Embryonic facial prominence (tissue), 1 donor: ENCODE measurements at regions not wholly inside any gene's neighbourhood (a gene's known extent, or its start where the extent isn't known, plus 50 kb on each side); places are given as distances from the start of the nearest gene placed in this dataset.

ENCODE experiments used
- DNase-seq: peaks from one replicate; pipeline ENCODE4 v3.0.0-alpha.2; 2016; ENCODE audit errors: extremely low spot score

DNA sequence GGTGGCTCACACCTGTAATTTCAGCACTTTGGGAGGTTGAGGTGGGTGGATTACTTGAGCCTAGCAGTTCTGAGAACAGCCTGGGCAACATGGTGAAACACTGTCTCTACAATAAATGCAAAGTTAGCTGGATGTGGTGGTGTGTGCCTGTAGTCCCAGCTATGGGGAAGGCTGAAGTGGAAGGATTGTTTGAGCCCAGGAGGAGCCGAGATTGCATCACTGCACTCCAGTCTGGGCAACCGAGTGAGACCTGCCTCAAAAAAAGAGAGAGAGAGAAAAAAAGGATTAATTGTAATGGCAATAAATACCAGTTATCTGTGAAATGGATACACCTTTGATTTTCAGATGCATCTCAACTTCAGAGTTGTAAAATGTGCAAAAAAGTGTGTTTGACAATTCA, 58.8 kb downstream of the SPRY1 start:
- no peak for DNase-seq

DNA sequence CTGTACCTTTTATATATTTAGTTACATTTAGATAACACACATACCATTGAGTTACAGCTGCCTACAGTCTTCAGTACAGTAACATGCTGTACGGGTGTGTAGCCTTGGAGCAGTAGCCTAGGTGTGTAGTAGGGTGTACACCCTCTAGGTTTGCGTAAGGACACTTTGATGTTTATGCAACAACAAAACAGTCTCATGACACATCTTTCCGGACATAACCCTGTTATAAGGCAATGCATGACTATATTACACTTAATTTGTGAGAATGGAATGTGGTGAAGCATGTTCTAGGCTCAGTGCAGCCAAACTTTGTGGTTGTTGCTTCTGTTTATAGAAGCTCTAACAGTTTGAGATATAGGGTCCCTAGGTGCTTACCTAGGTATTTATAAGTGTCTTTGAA, 65.4 kb downstream of the SPRY1 start:
- no peak for DNase-seq

DNA sequence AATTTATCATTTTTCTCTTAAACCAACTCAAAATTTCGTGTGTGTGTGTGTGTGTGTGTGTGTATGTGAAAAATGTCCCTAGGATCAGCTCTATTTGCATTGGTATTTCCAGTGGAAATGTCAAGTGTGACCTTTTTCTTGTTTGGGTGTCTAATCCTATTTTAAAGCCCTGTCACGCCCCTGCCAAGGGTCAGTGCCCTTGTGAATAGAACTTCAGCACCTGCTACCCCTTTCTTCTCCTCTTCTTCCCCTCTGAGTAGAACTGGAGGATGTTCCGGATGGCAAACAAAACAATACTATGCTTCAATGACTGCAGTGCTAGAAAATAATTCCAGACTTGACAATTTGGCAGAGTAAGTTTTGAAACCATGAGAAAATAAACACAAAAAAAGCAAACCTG, 67.3 kb downstream of the SPRY1 start:
- no peak for DNase-seq

DNA sequence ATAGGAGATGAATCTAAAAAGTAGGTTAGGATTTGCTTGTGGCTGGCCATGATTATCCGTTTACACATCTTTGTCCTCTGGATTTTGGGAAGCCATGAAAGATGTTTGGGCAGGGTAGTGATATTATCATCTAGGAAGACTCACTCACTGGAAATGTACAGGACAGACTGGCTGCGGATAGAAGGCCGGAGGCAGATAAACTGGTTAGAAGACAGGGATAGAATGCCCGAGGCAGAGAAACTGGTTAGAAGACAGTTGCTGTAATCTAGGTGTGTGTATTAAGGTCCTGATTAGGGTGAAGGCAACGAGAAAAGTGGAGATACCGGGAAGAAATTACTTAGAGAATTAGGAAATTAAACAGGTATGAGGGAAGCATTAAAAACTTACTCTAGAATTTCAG, 68.8 kb downstream of the SPRY1 start:
- no peak for DNase-seq

DNA sequence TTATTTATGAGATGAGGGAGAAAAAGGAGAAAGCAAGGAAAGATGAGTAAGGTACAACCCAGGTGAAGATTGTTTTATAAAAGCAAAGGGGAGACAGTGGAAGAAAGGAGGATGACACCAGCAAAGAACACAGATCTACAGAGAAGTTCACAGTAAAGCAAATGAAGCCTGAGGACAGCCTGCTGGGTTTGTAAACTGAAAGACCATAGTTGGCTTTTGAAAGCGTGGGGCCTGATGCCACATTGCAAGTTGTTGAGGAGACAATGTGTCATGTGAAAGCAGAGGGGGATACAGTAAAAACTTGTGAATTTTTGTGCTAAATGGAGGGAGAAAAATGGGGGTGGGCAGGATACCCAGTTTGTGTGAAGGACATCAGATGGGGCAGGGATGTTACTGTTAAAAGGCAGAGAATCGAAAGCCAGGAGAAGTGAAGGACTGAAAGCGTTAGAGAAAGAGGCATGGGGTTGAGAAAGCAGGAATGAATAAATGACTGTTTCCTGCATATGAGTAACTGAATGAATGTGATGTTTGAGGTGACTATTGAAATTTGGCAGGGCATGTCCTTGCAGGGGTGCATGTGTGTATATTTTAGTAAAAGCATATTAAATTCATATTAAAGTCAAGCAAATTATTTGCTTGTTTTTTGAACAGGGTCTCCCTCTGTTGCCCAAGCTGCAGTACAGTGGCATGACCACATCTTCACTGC, 69.6 kb downstream of the SPRY1 start:
- DNase-seq: no peak

DNA sequence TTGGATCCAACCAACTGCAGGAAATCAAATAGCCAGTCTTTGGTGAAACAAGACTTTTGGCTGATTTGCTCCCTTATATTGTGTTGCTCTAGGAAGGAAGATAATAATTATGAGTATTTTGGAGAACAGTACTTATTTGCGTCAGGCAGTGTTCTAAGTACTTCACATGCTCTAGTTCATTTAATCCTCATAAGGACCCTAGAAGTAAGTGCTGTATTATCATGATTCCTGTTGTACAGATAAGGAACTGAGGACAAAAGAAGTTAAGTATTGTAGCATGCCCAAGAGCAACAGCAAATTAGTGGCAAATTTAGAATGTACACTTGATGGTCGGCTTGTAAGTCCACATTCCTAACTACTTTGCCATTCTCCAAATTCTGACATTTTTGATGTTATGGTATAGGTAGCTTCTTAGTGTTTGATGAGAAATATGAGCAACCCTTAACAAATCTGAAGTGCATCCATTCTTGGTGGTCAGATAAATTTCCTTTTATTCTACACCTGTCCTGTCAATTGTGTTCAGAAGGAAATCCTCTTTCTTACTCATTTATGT, 72.0 kb downstream of the SPRY1 start:
- DNase-seq: no peak

DNA sequence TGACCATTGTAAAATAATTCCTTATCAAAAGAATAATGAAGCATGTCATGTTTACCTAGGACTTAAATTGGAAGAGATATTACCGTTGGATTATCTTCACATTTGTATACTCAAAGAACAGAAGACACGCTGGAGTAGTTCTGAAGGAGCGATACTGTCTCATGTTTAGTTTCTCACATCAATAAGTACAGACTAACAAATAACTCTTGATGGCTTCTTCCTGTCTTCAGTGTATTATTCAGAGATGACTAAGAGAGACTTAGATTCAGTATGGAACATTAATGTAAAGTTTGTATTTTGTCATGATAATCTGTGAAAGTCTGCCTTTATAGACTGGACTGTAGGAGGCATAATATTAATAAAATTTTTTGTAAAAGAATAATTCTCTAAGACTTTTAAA, 72.7 kb downstream of the SPRY1 start:
- DNase-seq: no peak

DNA sequence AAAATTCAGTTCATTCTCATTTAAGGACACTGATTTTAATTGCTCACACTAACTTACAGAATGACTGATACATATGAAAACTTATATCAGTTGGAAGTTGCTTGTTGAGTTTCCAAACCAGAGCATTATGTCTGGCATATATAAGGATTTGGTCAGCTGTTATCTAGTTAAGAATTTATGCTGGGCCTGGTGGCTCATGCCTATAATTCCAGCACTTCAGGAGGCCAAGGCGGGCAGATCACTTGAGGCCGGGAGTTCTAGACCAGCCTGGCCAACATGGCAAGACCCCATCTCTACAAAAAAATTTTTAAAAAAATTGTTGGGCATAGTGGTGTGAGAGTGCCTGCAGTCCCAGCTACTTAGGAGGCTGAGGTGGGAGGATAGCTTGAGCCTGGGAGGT, 73.1 kb downstream of the SPRY1 start:
- DNase-seq: no peak

DNA sequence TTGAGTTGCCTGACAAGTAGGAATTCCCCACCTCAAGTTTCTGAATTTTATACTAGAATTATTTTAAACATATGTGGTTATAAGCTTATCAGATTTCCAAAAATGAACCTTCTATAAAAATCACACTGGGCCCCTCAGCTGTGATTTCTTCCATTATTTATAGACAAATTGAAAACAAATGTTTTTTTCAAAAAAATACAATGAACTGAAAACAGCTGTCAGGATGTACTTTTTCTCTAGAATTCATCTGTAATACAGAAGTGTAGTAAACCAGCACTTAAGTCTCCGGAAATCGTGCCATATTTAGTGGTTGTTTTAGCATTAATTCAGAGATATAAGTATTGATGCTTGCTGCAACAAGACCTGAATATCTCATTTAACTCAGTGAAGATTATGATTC, 74.0 kb downstream of the SPRY1 start:
- no peak for DNase-seq

DNA sequence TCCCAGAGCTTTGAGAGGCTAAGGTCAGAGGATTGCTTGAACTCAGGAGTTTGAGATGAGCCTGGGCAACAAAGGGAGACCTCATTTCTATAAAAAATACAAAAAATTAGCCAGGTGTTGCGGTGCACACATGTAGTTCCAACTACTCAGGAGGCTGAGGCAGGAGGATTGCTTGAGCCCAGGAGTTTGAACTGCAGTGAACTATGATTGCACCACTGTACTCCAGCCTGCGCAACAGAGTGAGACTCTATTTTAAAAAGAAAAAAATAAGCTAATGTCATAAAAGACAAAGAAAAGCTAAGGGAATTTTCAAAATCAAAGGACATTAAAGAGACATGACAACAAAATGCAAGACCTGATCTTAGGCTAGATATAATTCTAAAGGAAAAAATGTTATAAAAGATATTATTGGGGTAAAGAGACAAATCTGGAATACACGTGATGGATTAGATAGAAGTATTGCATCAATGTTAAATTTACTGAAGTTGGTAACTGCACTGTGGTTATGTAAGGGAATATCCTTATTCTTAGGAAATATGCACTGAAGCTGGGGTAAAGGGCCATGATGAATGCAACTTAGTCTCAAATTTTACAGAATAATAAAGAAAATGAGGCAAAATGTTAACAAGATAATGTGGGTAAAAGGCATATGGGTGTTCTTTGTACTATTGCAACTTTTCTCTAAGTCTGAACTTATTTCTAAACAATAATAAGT, 75.2 kb downstream of the SPRY1 start:
- no peak for DNase-seq

DNA sequence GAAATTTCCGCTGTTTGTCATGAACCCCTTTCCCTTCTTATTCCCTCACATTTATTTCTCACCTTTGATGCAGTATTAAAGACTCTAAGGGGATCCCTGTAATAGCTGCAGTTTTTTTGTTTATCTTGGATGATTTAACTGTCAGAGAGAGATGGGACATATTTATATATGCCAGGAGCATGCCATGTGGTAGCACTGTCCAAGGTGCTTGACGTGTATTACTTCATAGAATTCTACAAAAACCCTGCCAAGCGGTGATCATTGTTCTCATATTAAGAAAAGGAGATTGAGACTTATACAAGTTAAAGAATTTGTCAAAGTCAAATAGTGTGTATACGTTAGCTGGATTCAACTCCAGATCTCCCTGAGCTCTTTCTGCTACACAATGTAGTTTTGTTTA, 78.2 kb downstream of the SPRY1 start:
- DNase-seq: no peak

DNA sequence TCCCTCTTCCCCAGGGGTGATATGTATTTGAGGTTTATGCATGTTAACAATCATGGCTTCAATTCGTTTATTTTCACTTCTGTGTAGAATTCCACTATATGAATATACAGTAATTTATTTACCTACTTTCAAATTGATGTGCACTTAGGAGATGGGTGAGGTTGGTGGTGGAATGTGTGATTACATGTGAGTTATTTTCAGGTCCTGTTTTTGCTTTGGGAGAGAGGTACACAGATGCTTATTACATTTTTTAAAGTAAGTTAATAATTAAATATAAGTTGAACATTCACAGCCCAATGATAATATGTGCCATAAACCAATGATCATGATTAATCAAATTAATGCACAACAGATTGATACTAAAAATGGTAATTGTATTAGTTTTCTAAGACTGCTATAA, 79.5 kb downstream of the SPRY1 start:
- no peak for DNase-seq

DNA sequence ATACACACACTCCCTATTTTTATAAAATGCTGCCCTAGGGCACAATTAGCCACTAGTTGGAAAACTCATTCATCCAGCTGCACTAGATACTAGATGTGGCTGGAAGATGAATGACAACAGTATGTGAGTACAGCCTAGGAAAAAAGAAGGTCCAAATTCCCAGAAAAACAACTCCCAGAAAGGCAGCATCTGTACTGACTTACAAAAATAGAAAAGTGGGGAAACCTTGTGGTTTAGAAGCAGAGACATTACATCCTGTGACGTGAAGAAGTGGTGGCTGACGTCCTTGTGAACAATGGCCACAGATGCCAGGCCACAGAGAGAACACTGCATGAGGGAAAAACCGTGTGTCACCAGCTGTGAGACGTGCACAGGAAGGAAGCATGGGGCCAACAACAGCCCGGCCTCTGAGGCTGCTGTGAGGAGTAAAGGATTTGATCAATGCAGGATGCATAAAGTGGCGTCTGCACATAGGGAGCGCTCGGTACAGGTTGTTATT, 81.2 kb downstream of the SPRY1 start:
- peak; percentile 35 for DNase-seq

DNA sequence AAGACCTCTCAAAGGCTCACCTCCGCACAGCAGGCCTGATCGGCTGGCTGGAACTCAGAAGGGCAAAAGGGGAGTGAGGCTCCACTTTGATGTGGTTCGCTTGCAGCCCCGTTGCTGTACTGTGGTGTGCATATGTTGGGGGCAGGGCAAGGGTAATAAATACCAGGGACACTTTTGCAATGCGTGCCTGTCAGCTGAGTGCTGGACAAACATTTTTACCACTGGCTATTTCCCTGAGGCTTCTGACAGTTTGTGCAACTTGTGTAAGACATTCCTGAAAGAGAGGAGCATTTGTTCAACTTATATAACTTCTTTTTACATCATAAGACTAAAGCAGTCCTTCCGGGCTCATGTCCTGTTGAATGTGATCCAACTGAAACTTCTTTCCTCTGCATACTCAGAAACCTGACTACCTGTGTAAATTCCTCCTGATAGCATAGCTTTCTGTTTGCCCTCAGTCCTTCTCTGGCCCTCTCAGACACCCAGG, 82.3 kb downstream of the SPRY1 start:
- no peak for DNase-seq

DNA sequence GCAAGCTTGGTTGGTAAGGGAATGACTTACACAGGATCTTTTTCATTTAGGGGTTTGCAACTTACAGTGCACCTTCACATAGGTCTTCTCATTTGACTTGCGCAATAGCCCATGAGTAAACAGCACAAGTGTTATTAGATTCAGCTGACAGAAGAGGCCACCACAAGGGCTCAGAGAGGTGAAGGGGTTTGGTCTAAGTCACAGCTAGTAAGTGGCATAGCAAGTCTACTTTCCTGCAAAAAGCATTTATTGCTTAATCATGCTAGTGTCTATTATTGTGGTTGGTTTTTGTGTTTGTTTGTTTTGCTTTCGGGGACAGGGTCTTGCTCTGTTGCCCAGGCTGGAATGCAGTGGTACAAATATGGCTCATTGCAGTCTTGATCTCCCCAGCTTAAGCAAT, 83.3 kb downstream of the SPRY1 start:
- no peak for DNase-seq

DNA sequence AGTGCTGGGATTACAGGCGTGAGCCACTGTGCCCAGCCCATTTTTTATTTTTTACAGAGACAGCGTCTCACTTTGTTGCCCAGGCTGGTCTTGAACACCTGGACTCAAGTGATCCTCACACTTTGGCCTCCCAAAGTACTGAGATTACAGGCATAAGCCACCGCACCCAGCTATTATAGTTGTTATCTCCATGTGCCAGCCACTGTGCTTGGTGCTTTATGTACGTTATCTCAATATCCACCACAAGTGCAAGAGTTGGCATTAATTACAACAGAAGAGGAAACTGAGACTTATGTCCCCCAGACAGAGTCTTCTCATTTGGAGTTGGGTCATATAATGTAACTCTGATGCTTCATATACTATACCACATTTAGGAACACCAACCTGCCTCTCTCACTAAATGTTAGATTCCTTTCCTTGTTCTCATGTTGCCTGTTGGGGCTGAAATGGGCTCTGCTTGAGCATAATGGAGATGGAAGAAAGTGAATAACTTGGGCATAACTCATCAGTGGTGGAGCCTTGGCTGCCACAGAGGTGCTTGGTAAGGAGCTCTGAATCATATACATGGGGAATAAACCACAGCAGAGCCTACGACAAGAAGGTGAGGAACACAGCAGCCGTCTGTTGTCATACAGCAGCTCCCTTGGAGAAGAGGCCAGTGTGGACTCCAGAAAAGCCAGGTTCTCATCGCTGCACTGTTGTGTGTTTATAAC, 84.3 kb downstream of the SPRY1 start:
- no peak for DNase-seq

DNA sequence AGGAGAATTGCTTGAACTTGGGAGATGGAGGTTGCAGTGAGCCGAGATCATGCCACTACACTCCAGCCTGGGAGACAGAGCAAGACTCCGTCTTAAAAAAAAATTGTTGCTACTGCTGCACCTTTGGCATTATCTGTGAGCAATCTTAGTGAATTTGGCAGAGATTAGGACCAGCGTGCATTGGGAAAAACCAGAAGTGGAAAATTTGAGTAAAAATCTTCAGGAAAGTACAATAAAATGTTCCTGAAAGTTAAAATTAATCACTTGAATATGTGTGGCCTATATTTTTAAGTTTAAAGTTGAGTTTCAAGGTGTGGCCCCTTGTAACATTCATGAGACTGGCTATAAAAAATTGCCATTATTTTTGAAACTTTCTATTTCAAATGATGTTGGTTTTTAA, 85.1 kb downstream of the SPRY1 start:
- no peak for DNase-seq

DNA sequence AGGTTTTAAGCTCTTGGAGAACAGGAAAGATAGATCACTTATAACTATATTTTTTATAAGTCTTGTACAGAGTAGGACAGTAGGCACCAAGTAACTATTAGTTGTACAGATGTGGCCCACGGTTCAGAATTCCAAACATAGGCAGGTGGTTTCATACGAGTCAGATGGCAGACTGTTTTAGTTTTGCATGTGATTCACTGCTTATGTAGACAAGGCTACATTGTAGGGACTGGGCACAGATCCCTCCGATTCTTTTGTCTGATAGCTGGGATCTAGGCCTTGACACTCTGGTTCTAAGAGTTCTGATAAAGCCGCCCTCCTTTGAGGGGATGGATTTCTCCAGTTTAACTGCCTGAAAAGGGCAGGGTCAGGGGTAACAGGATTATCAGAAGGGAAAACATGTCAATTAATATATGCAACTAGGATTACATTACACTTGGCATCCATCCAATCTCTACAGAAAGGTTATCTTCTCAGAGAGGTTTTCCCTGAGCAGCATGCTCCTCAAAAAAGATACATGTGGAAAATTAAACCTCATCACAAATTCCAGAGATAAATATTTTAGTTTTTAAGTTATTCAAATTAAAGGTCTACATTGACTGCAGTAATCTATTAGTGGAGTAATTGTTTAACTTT, 87.8 kb downstream of the SPRY1 start:
- DNase-seq: no peak

DNA sequence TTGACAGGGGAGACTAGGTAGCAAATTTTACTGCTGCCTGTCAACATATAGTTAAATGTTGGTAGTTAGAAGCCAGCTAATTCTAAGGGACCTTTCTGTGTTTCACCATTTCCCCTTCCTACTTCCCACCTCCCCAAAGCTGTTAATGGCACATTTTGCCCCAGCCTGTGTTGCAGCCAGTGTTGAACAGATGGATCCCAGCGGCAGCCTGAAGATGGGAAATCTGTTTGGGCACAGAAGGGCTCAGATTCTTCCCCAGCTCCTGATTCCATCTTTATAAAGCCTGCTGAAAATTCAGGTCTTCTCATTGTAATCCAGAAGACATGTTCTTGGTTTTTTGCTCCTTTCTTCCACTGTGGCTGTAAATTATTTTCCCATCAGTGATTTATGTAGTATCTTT, 89.0 kb downstream of the SPRY1 start:
- no peak for DNase-seq

DNA sequence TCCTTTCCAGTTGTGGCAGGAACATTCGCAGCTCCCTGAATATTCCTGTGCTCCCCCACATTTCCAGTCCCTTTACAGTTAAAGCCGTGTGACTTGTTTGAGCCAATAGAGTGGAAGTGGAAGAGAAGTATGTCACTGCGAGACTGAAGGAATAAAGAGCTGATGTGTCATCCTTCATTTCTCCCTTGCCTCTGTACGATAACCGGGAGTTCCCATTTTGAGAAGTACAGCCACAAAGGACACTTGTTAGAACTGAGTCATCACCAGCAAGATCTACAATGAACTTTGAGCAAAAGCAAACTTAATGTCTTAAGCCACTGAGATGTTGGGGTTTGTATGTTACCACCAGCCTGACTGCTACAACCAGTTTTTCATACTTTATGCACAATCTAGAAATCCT, 92.3 kb downstream of the SPRY1 start:
- no peak for DNase-seq

DNA sequence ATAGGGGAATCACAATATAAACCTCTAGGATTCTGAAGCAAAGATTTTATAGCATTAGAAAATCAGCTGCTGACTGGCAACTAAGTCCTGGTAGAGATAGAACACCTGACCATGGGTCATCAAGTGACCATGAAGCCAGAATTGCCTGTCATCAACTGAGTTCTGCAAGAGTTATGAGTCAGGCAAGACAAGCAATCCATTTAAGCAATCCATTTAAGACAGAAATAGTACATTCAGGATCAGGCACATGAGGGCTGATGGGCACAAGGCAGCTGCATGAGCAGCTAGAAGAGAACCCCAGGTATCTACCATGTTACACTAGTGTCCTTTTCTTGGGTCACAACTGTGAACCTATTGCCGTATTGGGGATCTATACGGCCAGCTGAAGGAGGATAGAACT, 98.9 kb downstream of the SPRY1 start:
- no peak for DNase-seq

DNA sequence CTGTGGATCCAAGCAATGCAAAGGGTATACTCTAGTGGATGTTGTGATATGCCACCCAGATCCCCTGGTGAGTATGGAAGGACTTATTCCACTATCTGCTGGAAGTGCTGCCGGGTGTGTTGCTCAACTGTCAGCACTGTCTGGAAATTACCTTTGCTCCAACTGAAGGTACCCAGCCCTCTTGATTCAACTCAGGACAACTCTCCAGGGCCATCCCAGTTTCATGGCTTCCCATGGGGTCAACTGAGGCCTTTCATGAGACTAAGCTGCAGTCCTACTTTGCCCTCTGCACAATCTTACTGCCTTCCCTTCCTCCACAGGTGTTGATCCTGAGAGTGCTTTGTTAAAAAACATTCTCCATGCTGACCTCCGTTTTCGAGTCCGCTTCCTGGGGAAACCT, 99.8 kb downstream of the SPRY1 start:
- no peak for DNase-seq
